CD4-positive, alpha-beta memory T cell (primary cell): ENCODE measurements at regions not wholly inside any gene's neighbourhood (a gene's known extent, or its start where the extent isn't known, plus 50 kb on each side); places are given as distances from the start of the nearest gene placed in this dataset.

ENCODE experiments used
- CTCF ChIA-PET: fragments of 350-600 bp; sonication (Branson Sonifier 250); formaldehyde crosslinking; loops from one replicate; lab custom pipeline; 2021; ENCODE audit warnings: inconsistent platforms; ENCODE audit not compliant: partially characterized antibody; lab: Charles Lee
- POLR2A ChIA-PET: fragments of 350-600 bp; sonication (Branson Sonifier 250); formaldehyde crosslinking; loops from one replicate; lab custom pipeline; 2021; ENCODE audit not compliant: partially characterized antibody; lab: Charles Lee
- DNase-seq, 5 donors: peaks; one replicate each; pipeline versions ENCODE4 v3.0.0 to v3.0.0-alpha.2; 2020 to 2022; ENCODE audit warnings: mixed read lengths in 1 of 5
- H3K27ac ChIP-seq: one replicate; pipeline ENCODE4 v1.7.0; 2013; ENCODE audit warnings: low read depth, low read length
- H3K27me3 ChIP-seq: 2 replicates; pipeline ENCODE4 v1.7.0; 2013; ENCODE audit warnings: mild to moderate bottlenecking, low read length, moderate library complexity; ENCODE audit not compliant: insufficient read depth
- H3K36me3 ChIP-seq: 2 replicates; pipeline ENCODE4 v1.7.0; 2013; ENCODE audit warnings: mild to moderate bottlenecking, low read length, moderate library complexity; ENCODE audit not compliant: insufficient read depth
- H3K4me1 ChIP-seq: 2 replicates; pipeline ENCODE4 v1.7.0; 2013; ENCODE audit warnings: mild to moderate bottlenecking, low read length, moderate library complexity; ENCODE audit not compliant: insufficient read depth
- H3K4me3 ChIP-seq, 2 donors: one replicate each; pipeline ENCODE4 v1.7.0; 2013; ENCODE audit warnings: low read length in 2 of 2, mild to moderate bottlenecking in 1 of 2
- H3K9me3 ChIP-seq, 2 donors: one replicate each; pipeline ENCODE4 v1.7.0; 2013; ENCODE audit warnings: low read length in 2 of 2, control low read depth in 1 of 2; ENCODE audit not compliant: control insufficient read depth in 1 of 2
- H3K27ac Mint-ChIP-seq, 7 donors: one replicate each; pipeline ENCODE4 v1.8.0; 2020 to 2021; ENCODE audit warnings: mixed read lengths in 7 of 7, mild to moderate bottlenecking in 6 of 7, inconsistent platforms in 3 of 7, moderate library complexity in 3 of 7
- H3K27me3 Mint-ChIP-seq, 2 donors: one replicate each; pipeline ENCODE4 v1.8.0; 2020 to 2021; ENCODE audit warnings: mixed read lengths in 2 of 2
- H3K36me3 Mint-ChIP-seq, 2 donors: one replicate each; pipeline ENCODE4 v1.8.0; 2020 to 2021; ENCODE audit warnings: mixed read lengths in 2 of 2, inconsistent platforms in 1 of 2, mild to moderate bottlenecking in 1 of 2
- H3K4me1 Mint-ChIP-seq, 4 donors: one replicate each; pipeline ENCODE4 v1.8.0; 2020 to 2021; ENCODE audit warnings: mixed read lengths in 4 of 4, mild to moderate bottlenecking in 1 of 4
- H3K4me3 Mint-ChIP-seq, 8 donors: one replicate each; pipeline ENCODE4 v1.8.0; 2020 to 2021; ENCODE audit warnings: mixed read lengths in 8 of 8, mild to moderate bottlenecking in 7 of 8, moderate library complexity in 6 of 8, inconsistent platforms in 3 of 8
- H3K9me3 Mint-ChIP-seq, 8 donors: one replicate each; pipeline ENCODE4 v1.8.0; 2020 to 2021; ENCODE audit warnings: mixed read lengths in 8 of 8, mild to moderate bottlenecking in 5 of 8, inconsistent platforms in 3 of 8, moderate library complexity in 1 of 8
- intact Hi-C: fragments of 100-400 bp; cut with micrococcal nuclease; formaldehyde crosslinking; loops from one replicate; pipeline ENCODE4 v1.15.1; 2023

DNA sequence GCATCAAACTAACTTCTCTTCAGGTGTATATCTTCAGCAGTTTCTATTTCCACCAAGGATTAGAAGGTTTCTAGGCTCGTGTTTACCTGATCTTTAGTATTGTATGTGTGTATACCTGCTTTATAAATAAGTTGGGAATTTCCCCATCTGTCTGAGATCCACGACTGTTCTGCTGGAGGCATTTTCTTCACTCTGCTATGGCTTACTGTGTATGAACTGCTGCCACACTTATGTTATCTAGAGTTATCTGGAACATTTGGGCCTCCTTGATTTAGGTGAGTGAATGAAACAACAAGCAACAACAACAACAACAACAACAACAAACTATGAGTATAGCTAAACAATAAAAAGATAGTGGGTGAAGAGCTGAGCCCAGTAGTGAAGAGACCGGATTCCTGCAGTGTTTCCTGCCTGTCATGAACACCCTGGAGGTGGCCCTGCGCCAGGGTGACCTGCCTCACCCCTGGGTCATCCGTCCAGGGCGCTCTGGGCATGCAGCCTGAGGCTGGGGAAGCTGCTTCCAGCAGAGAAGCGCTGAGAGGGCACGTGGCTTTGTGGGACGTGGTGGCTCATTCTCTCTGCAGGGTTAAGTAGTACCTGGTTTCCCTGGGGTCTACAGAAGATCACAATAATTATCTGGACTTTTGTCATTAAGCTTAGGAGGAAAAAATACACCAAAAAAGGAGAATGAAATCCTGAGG is 56.1 kb upstream of the GATA6 start:
- no peaks in the 10 kb centered on the region for H3K4me1 ChIP-seq
- H3K9me3 ChIP-seq = no peaks in the 10 kb centered on the region
- H3K4me3 Mint-ChIP-seq = no peak overlapping the region
- no peaks in the 10 kb centered on the region for H3K36me3 ChIP-seq
- ChIA-PET CTCF (no interaction called here), POLR2A (no interaction called here)
- no peak overlapping the region for H3K4me3 ChIP-seq
- no peak overlapping the region for H3K27ac Mint-ChIP-seq
- intact Hi-C loops = no loop called here
- no peaks in the 10 kb centered on the region for H3K27me3 ChIP-seq
- H3K27ac ChIP-seq = no peak overlapping the region
- no peaks in the 10 kb centered on the region for H3K36me3 Mint-ChIP-seq
- H3K27me3 Mint-ChIP-seq = peaks cover 3 to 5% of the 10 kb centered on the region in 2 donors
- H3K9me3 Mint-ChIP-seq = no peaks in the 10 kb centered on the region
- no peaks in the 10 kb centered on the region for H3K4me1 Mint-ChIP-seq
- DNase-seq = no peak

- Mint-ChIP-seq H3K27ac (no peak overlapping the region), H3K4me1 (no peaks in the 10 kb centered on the region), H3K27me3 (peaks cover 3 to 5% of the 10 kb centered on the region in 2 donors), H3K9me3 (no peaks in the 10 kb centered on the region), H3K4me3 (no peak overlapping the region), H3K36me3 (no peaks in the 10 kb centered on the region)
- ChIA-PET CTCF (no interaction called here), POLR2A (no interaction called here)
- Histone ChIP-seq H3K27me3 (no peaks in the 10 kb centered on the region), H3K4me3 (no peak overlapping the region), H3K27ac (no peak overlapping the region), H3K4me1 (no peaks in the 10 kb centered on the region), H3K36me3 (no peaks in the 10 kb centered on the region), H3K9me3 (no peaks in the 10 kb centered on the region)
- no peak for DNase-seq
- intact Hi-C loops = no loop called here
Observed at GRCh38 chr18:22114526-22115321, 54.7 kb upstream of the GATA6 start.

DNA sequence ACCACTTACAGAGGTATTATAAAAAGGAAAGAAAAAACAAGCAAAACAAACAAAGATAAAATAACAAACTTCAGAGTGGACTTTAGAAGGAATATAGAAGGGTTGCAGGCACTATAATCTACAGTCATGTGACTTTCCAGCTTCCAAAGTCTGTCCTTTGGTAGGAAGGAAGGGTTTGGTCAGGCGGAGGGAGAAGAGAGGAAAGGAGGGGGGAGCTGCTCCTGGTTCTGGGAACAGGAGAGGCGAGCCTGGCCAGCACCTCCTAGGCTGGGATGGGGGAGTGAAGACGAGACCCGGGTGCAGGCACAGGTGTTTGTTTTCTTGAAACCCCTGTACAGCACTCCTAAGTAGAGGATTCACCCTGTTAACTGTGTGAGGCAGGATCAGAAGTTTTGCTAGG is 53.8 kb upstream of the GATA6 start:
- DNase-seq = no peak
- H3K4me1 Mint-ChIP-seq = no peaks in the 10 kb centered on the region
- POLR2A ChIA-PET = no interaction called here

More for the DNA sequence above, 53.8 kb upstream of the GATA6 start:
- Histone ChIP-seq H3K27me3 (no peaks in the 10 kb centered on the region), H3K4me1 (no peaks in the 10 kb centered on the region), H3K36me3 (no peaks in the 10 kb centered on the region), H3K9me3 (no peaks in the 10 kb centered on the region), H3K27ac (no peak overlapping the region), H3K4me3 (no peak overlapping the region)
- CTCF ChIA-PET = no interaction called here
- no peak overlapping the region for H3K4me3 Mint-ChIP-seq
- peaks cover 3 to 5% of the 10 kb centered on the region in 2 donors for H3K27me3 Mint-ChIP-seq
- intact Hi-C loops = no loop called here
- H3K36me3 Mint-ChIP-seq = no peaks in the 10 kb centered on the region
- no peak overlapping the region for H3K27ac Mint-ChIP-seq
- no peaks in the 10 kb centered on the region for H3K9me3 Mint-ChIP-seq
